ENCODE measurements at regions not wholly inside any gene's neighbourhood (a gene's known extent, or its start where the extent isn't known, plus 50 kb on each side); places are given as distances from the start of the nearest gene placed in this dataset.

DNA sequence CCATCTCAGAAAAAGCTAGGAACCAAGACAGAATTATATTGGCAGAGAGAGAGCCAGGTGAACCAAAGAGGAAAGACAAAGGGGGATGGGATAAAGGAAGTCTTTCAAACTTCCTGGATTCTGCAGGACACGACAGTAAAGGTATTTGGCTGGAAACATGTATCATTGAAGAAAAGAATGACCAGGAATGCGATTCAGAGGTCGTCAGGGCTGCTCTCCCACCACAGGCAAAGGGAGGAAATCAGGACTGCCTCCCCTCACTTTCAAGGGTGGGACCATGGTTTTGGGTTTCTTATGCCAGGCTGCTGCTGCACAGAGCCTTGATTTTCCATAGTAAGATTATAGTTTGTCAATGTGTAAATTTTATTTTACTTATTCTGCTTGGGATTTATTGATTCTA, 848.8 kb downstream of the BRINP3 start:
- no peak for TF ChIP-seq CTCF (IDR thresholded peaks at IDR 0.05; ENCODE audit: low read depth, low read length)
- no peak for TF ChIP-seq EZH2phosphoT487 (IDR thresholded peaks at IDR 0.05; ENCODE audit: low read depth)

All from OCI-LY3 (cell line).